Endothelial cell of umbilical vein (primary cell): ENCODE measurements at regions not wholly inside any gene's neighbourhood (a gene's known extent, or its start where the extent isn't known, plus 50 kb on each side); places are given as distances from the start of the nearest gene placed in this dataset.

Experiments
- BruUV-seq: library from RNA; stranded (reverse); fragments of 400-500 nt; replicated peaks from 2 replicates; lab custom pipeline; 2021; lab: Mats Ljungman, UMichigan
- CTCF ChIA-PET: fragments of 300-600, 350-600 bp; sonication (Branson Sonifier 250); formaldehyde crosslinking; loops from one replicate; lab custom pipeline; 2021; ENCODE audit warnings: antibody characterized with exemption, inconsistent platforms; lab: Charles Lee
- POLR2A ChIA-PET: fragments of 300-600, 350-600 bp; sonication (Branson Sonifier 250); formaldehyde crosslinking; loops from one replicate; lab custom pipeline; 2021; ENCODE audit warnings: antibody characterized with exemption, inconsistent platforms; lab: Charles Lee
- DNase-seq: peaks from one replicate; pipeline ENCODE4 v3.0.0-alpha.2; 2011; ENCODE audit warnings: low read depth, low spot score
- FAIRE-seq: peaks from 2 replicates; lab custom pipeline; 2011; peaks lifted over from hg19 to GRCh38; lab: Jason Lieb, UNC
- H2AFZ ChIP-seq: 2 replicates; pipeline ENCODE4 v1.6.0; 2012; ENCODE audit warnings: low read depth, low read length, control low read depth, inconsistent platforms
- H3K27ac ChIP-seq: 2 replicates; pipeline ENCODE4 v1.5.1; 2011; ENCODE audit warnings: low read depth, mild to moderate bottlenecking, control low read depth, low read length, moderate library complexity; ENCODE audit not compliant: insufficient read depth
- H3K27me3 ChIP-seq, 2 experiments: 2 replicates each; pipeline versions ENCODE4 v1.6.0 to v1.6.1; 2011; ENCODE audit warnings: low read length in 2 of 2, mixed read lengths in 1 of 2; ENCODE audit not compliant: control insufficient read depth in 2 of 2, insufficient read depth in 2 of 2
- H3K36me3 ChIP-seq, 2 experiments: 2 replicates in 1 of 2; 3 replicates in 1 of 2; pipeline ENCODE4 v1.5.1; 2011; ENCODE audit warnings: low read length in 2 of 2, mild to moderate bottlenecking in 1 of 2, moderate library complexity in 1 of 2; ENCODE audit not compliant: control insufficient read depth in 2 of 2, insufficient read depth in 2 of 2; ENCODE audit errors: extremely low read depth in 1 of 2
- H3K4me1 ChIP-seq: 3 replicates; pipeline ENCODE4 v1.5.1; 2011; ENCODE audit warnings: mild to moderate bottlenecking, low read length; ENCODE audit not compliant: control insufficient read depth, insufficient read depth; ENCODE audit errors: extremely low read depth
- H3K4me2 ChIP-seq: 2 replicates; pipeline ENCODE4 v1.6.1; 2011; ENCODE audit warnings: low read length, control low read depth, mixed read lengths; ENCODE audit not compliant: insufficient read depth
- H3K4me3 ChIP-seq, 3 experiments: fragments of 200-600 bp in 1 of 3; sonication (generic), shearing (Covaris generic) in 1 of 3; replicated peaks in 1 of 3; 2 replicates each; pipeline ENCODE4 v1.5.1; 2011 to 2016; ENCODE audit warnings: control low read depth in 3 of 3, low read length in 3 of 3, mild to moderate bottlenecking in 2 of 3, inconsistent platforms in 1 of 3, low read depth in 1 of 3, moderate library complexity in 1 of 3; ENCODE audit not compliant: insufficient read depth in 1 of 3
- H3K79me2 ChIP-seq: 2 replicates; pipeline ENCODE4 v1.6.0; 2012; ENCODE audit warnings: low read length, inconsistent platforms; ENCODE audit not compliant: control insufficient read depth, insufficient read depth
- H3K9ac ChIP-seq: replicated peaks from 2 replicates; pipeline ENCODE3; 2011; ENCODE audit warnings: low read length, control low read depth; ENCODE audit not compliant: insufficient read depth; ENCODE audit errors: extremely low read depth
- H3K9me1 ChIP-seq: replicated peaks from 3 replicates; pipeline ENCODE4 v1.6.0; 2011; ENCODE audit warnings: mild to moderate bottlenecking, low read length; ENCODE audit not compliant: control insufficient read depth, insufficient read depth; ENCODE audit errors: extremely low read depth
- H3K9me3 ChIP-seq: replicated peaks from 2 replicates; pipeline ENCODE4 v1.5.1; 2012; ENCODE audit warnings: low read length, inconsistent platforms; ENCODE audit not compliant: control insufficient read depth, insufficient read depth
- H4K20me1 ChIP-seq: replicated peaks from 2 replicates; pipeline ENCODE3; 2011; ENCODE audit warnings: mild to moderate bottlenecking, low read length; ENCODE audit not compliant: control insufficient read depth, insufficient read depth; ENCODE audit errors: extremely low read depth
- CTCF ChIP-seq, 2 donors: IDR thresholded peaks; 1 replicate in 1 of 2; 2 replicates in 1 of 2; pipeline ENCODE4 v1.5.1; 2011; ENCODE audit warnings: low read length in 2 of 2, mild to moderate bottlenecking in 2 of 2, moderate library complexity in 2 of 2, control low read depth in 1 of 2, inconsistent platforms in 1 of 2, low read depth in 1 of 2; ENCODE audit not compliant: insufficient read depth in 1 of 2; ENCODE audit errors: extremely low read depth in 1 of 2
- EZH2 ChIP-seq: IDR thresholded peaks from 2 replicates; pipeline ENCODE4 v1.6.1; 2012; ENCODE audit warnings: borderline replicate concordance, low read depth, mild to moderate bottlenecking, moderate library complexity, low read length, inconsistent platforms; ENCODE audit not compliant: severe bottlenecking
- FOS ChIP-seq: IDR thresholded peaks from 2 replicates; pipeline ENCODE4 v1.6.1; 2011; ENCODE audit warnings: mild to moderate bottlenecking, low read length, moderate library complexity, borderline replicate concordance; ENCODE audit not compliant: insufficient read depth
- GATA2 ChIP-seq: IDR thresholded peaks from 2 replicates; pipeline ENCODE4 v1.7.0; 2011; ENCODE audit warnings: low read depth, mild to moderate bottlenecking, moderate library complexity, mixed read lengths, low read length; ENCODE audit not compliant: insufficient read length, insufficient read depth
- JUN ChIP-seq: IDR thresholded peaks from 2 replicates; pipeline ENCODE4 v1.6.1; 2011; ENCODE audit warnings: borderline replicate concordance, low read depth; ENCODE audit not compliant: insufficient read length, insufficient read depth
- MYC ChIP-seq: IDR thresholded peaks from one replicate; pipeline ENCODE4 v1.6.1; 2011; ENCODE audit warnings: mild to moderate bottlenecking, low read depth, low read length
- POLR2A ChIP-seq: IDR thresholded peaks from 2 replicates; pipeline ENCODE4 v1.6.1; 2012; ENCODE audit warnings: low read depth, mild to moderate bottlenecking, control low read depth, low read length
- POLR2AphosphoS5 ChIP-seq: IDR thresholded peaks from 2 replicates; pipeline ENCODE4 v1.6.1; 2012; ENCODE audit warnings: low read depth, mild to moderate bottlenecking, control low read depth, low read length, moderate library complexity; ENCODE audit not compliant: insufficient read depth
- dilution Hi-C: fragments of 300-500 bp; cut with MboI; formaldehyde crosslinking; loops from one replicate; pipeline ENCODE4 v1.15.0; 2019; ENCODE audit warnings: low sequenced_read_pairs; ENCODE audit not compliant: extremely low pct_ligation_motif_present
- intact Hi-C: fragments of 100-400 bp; cut with micrococcal nuclease; formaldehyde crosslinking; loops from one replicate; pipeline ENCODE4 v1.10.0; 2022
- TF ChIP-seq, protein P1 (sequence below): IDR thresholded peaks from 2 replicates; pipeline ENCODE4 v1.6.1; 2011; ENCODE audit not compliant: insufficient read depth, insufficient read length

DNA sequence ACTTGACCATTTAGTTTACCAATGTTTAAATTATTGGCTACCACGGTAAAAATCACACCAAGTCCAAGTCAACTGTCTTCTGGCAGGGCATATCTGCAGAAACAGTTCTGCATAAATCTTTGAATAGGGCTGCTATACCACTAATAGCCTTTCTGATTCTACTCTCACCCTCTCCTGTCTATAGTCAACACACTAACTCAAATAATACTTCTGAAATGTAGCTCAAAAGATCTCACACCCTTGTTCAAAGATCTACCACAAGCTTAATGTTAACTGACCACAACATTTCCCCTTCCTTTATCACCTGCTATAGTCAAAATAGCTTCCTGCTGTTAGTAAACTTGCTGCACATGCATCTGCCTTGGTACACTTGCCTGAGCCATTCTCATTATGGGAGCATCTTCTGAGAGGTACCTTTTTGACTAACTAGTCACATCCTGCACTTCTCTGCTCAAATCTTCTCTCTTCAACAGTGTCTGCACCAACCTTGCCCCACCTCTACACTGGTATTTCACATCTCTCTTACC is 319.4 kb downstream of the CDH10 start:
- Histone ChIP-seq H3K9me1 (no peaks in the 10 kb centered on the region), H3K9ac (no peak overlapping the region), H3K4me2 (no peak overlapping the region), H2AFZ (no peak overlapping the region), H3K9me3 (peaks cover 2% of the 10 kb centered on the region), H3K27me3 (no peaks in the 10 kb centered on the region), H3K4me1 (no peaks in the 10 kb centered on the region), H3K79me2 (no peaks in the 10 kb centered on the region), H3K36me3 (no peaks in the 10 kb centered on the region), H4K20me1 (no peaks in the 10 kb centered on the region), H3K4me3 (no peak overlapping the region), H3K27ac (no peak overlapping the region)
- DNase-seq (no peak), FAIRE-seq (no peak)
- no TSS peak for BruUV-seq
- dilution Hi-C loops (no loop called here), intact Hi-C loops (no loop called here)
- CTCF ChIA-PET, result no interaction called here
- TF ChIP-seq MYC (no peak), POLR2A (no peak), FOS (no peak), CTCF (IDR thresholded peaks at IDR 0.05; ENCODE audit: extremely low read depth in 1 of 2, insufficient read depth in 1 of 2, low read depth in 1 of 2, low read length in 2 of 2) (no peak), GATA2 (no peak), EZH2 (no peak), JUN (no peak), POLR2AphosphoS5 (no peak)
- TF ChIP-seq, protein P1, sequence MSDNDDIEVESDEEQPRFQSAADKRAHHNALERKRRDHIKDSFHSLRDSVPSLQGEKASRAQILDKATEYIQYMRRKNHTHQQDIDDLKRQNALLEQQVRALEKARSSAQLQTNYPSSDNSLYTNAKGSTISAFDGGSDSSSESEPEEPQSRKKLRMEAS, result no peak
- POLR2A ChIA-PET, result no interaction called here
